HG03457 (cell line): ENCODE measurements at regions not wholly inside any gene's neighbourhood (a gene's known extent, or its start where the extent isn't known, plus 50 kb on each side); places are given as distances from the start of the nearest gene placed in this dataset.
"Not testable (repeated sequence)": the region's sequence is repeated elsewhere in the genome, so short reads cannot be mapped to it uniquely, and the experiment has no call there.

Experiments
- ATAC-seq: cut with Tn5 transposase; IDR thresholded peaks from one replicate; pipeline ENCODE4 v1.9.1; 2021; ENCODE audit warnings: moderate number of reproducible peaks; ENCODE audit not compliant: unreplicated experiment

DNA sequence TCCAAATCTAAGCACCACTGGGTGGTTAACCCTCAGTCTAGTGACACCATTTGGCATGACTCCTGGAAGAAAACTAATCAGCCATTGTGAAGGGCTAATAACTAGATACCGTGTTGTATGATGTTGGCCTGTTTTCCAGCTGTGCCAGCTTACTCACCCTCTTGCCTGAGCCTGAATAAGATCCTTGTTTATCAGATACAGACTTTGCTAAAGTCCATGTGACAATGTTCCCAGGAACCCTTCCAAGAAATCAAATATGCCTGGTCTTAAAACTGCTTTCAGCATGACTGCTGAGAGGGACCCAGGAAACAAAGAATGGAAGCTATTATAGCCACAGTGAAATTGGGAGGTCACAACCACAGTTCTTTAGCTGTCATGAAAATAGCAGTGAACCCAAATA is 640.8 kb upstream of the INTU start:
- no peak for ATAC-seq

DNA sequence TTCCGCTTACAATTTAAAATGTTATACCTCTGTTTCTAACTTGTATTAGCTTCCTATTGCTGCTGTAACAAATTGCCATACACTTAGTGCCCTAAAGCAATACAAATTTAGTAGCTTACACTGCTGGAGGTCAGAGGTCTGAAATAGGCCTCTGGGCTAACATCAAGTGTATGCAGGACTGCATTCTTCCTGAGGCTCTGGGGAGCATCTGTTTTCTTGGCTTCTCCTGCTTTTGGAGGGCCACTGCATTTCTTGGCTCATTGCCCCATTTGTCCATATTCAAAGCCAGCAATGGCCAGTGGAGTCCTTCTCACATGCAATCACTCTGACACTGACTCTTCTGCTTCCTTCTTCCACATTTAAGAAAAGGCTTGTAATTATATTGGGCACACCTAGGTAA is 639.8 kb upstream of the INTU start:
- ATAC-seq, result no peak

DNA sequence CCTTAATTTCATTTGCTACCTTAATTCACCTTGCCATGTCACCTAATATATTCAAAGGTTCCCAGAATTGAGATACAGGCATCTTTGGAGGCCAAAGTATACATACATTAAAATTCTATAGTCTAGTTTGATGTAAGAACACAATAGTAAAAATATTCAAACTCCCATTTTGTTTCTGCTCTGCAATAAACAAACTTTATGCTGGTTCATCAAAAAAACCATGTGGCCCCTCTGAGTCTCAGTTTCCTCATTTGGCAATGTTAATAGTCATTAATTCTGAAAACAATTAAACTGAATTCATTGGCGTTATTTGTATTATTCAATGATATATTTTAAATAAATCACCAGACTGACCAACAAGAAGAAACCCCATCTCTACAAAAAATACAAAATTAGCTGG is 639.4 kb upstream of the INTU start:
- ATAC-seq, result no peak

- ATAC-seq, result no peak
Measured at GRCh38 chr4:126995235-126995634, 637.5 kb upstream of the INTU start.

- ATAC-seq, result no peak
Measured at GRCh38 chr4:127000110-127000509, 632.6 kb upstream of the INTU start.

DNA sequence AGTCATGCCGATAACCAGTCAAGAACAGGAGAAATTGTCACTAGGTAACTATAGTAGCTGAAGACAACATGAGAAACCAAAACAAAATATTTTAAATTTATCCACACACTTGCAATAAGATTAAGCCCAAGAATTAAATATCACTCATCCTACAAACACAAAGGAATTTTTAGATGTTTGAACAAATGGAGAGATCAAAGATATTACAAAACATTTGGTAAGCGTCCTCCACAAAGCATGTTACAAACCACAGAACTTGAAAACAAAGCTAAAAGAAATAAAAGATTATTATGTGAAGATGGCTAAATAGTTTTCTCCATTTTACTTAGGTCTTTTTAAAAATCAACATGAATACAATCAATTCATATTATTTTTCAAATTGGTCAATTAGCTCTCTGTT is 631.9 kb upstream of the INTU start:
- no peak for ATAC-seq

DNA sequence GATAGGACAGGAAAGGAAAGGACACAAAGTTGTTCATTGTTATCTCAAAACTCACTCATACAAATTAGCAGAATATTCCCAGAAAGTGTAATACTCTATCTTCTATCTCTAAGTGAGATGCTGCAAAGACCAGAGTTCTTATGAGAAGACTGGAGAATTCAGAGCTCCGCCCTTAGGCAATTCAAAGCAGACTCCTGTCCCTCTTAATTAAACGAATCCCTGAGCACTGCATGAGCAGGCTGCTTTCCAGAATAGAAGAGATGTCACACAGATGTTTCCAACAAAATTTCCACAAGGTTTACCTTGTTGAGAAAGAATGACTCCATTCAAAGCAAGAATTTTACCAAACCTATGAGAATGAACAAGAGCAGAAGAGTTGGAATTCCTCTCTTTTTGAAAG is 630.8 kb upstream of the INTU start:
- ATAC-seq, result no peak

DNA sequence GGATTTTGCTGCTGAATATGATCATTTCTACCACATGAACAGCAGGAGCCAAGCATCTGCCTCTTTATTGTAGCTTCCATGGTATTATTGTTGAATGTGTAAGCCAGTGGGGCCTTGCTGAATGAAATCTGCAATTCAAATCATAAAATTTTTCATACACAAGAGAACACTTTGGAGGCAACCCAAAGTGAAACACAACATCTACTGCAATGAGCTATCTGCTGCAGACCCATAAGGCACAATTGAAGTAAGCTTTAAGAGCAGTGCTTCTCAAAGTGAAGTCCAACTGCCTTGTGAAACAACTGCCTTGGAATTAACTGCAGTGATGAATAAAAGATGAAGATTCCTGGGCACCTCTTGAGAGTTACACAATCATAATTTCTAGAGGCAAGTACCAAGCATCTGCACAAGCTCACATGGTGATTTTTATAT is 626.3 kb upstream of the INTU start:
- no peak for ATAC-seq

- ATAC-seq, result no peak
Measured at GRCh38 chr4:127007305-127007704, 625.5 kb upstream of the INTU start.

DNA sequence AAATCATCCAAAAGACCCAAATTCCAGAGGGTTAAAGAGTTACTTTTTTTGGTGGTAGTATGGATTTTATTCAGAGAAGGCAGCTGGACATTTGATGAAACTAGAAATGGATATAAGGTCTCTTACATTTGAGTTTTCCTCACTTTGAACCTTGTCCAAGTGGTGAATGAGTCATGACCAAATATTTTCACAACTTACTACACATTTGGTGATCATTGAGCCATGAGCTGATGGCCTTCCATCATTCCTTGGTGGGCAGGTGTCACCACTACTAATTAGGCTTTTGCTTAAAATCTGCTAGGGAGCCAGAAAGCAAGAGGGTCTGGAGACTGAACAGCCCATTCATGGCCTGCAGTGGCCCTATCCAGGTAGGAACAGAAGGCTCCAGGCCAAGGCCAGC is 620.2 kb upstream of the INTU start:
- no peak for ATAC-seq

DNA sequence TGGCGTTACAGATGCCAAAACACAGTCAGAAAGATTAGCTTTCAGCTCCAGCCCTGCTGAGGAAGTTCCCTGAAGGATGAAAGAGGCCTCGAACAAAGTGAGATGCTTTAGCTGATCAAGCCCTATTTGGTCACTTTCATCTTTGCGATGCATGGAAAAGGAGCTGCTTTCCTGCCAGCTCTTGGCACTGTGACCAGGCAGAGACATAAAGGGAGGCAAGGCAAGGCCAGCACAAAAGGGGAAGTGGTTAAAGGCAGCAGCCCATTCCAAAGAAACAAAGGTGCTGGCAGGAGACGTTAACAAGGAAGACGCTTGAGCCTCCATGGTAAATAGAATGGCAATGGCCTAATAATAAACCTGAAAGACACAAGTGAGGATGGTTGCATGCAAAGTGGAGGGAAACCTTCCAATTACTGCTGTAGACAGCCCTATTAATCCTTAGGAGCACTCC is 617.1 kb upstream of the INTU start:
- no peak for ATAC-seq

DNA sequence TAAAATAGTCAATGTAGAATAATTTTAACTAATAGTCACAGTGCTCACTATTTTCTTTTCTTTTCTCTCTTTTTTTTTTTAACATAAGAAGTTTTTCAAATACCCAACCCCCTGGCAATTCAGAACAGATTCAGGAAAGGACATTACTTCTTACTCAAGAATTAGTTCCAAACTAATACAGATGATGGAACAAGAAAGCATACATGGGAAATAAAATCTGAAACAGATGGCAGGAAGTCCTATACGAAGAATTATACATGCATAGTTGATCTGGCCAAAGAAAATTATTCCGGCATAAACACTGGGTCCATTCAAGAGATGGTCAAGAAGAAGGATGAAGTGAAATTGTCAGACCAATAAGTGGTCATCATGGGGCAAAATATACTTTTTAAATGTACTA is 614.4 kb upstream of the INTU start:
- ATAC-seq, result no peak

GRCh38 chr4:127020831-127021230 is 611.9 kb upstream of the INTU start:
- ATAC-seq, result not testable (repeated sequence)

DNA sequence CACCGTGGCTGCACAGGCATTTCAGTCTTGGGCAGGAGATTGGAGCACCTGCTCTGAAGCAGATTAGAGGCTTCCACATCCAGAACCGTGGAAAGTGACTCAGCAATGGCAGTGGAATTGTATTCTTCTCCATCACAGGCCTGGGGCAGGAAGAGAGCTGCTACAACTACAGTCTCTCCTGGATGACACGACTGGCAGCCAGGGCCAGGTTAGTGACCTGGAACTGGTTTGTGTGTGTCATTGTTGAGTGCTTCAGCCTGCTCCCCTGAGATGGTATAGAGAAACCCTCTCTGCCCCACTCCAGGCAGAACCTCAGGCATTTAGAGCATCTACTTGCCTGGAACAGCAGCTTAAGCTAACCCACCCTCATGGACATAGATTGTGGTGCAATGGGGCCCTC is 596.5 kb upstream of the INTU start:
- no peak for ATAC-seq

DNA sequence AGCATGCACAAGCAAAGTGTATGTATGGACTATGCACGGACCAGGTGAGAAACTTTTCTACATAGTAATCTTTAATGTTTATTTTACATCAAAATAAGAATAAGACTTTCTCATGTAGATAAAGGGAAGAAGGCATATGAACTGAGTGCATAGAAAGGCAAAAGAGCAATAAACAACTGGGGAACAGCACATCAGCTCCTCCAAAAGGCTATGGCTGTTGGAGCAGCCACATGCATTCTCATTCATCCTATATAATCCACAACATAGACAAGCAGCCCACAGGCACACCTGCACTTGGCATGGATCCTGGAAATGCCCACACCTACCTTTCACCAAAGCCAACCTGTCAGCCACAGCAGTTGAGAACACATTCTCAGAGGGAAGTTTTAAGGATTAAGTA is 586.9 kb upstream of the INTU start:
- no peak for ATAC-seq

DNA sequence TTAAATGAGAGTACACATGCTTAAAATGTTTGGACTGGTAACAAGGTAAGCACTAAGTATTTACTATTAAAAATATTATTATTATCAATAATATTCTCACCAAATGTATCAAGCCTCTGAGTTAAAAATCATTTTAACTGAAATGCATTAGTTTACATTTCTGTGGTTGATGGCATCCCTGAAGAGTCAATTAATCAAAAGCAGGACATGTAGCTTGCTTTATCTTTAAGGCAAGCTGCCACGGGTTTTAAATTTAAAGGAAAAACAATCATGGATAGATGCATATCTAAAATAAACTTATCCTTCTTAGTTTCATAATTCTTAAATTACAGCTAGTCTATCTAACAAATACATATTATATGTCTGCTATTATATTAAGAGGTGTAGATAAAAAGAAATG is 584.8 kb upstream of the INTU start:
- ATAC-seq, result no peak

GRCh38 chr4:127048376-127049044 is 584.2 kb upstream of the INTU start:
- ATAC-seq, result no peak

DNA sequence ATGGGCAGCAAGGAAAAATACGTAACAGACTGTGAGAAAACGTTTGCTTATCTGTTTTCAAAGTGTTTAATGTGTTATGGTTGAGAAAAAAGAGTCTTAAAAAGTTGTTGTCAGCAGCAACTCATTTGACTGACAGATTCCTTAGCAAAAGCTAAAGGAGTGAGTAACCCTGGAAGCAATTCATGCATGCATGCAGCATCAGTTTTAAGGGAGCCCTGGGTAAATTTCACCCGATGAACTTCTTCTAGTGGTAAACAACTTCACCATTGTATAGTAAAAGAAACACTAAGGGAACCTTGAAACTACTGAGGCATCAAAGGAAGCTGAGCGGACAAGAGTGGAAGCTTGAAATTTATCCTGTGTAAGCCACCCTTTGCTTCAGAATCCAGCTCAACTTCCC is 583.2 kb upstream of the INTU start:
- no peak for ATAC-seq

DNA sequence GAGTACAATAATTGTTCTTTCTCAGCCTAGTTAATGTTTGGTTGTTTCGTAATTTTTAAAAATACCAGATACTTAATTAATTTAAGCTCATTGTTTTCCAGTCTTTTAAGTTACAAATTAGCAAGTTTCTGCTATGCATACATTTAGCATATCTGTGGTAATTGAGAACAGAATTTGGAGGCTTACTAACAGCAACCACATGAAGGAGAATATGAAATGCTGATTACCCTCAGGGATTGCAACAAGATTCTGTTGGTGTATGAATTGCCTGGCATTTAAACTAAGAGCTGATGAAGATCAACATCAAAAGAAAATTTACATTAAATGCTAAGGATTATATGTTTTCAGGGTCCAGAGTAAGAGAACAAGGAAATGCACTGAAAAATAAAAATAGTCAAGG is 580.0 kb upstream of the INTU start:
- ATAC-seq, result no peak

- no peak for ATAC-seq
Measured at GRCh38 chr4:127055357-127055756, 577.4 kb upstream of the INTU start.

DNA sequence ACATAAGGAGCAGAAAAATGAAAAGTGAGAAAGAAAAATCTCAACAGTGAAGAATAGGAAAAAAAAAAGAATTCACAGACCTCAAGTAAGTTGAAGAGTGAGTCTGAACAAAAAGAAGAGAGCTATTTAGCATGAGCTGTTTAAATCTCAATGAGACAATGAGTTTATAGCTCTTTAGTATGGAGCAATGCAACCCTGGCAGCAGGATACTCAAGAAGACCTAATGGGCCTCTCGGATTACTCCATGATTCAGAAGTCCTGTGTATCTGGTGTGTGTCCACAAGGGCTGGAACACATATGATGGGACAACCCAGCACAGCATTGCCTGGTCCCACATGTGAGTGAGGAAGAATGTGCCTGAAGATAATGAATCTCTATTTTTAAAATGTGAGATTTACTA is 563.1 kb upstream of the INTU start:
- ATAC-seq, result no peak

- ATAC-seq, result no peak
Measured at GRCh38 chr4:127071443-127071842, 561.3 kb upstream of the INTU start.

DNA sequence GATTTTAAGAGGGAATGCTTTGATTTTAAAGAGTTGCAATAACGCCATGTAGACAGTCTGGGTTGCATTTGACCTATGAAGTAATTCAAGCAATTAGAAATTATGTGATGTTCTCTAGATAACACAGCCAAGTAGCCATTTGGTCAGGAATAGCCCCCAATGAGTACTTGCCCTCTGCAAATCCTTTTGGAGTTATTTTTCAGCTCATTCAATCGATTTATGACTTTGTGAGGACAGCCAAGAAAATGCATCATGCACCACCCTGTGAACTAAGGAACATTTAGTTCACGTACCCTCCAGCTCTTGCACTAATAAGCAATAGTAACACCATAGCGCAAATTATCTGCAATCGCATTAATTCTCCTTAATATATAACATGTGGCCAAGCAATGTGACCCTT is 552.6 kb upstream of the INTU start:
- ATAC-seq, result no peak
